ENCODE measurements at regions not wholly inside any gene's neighbourhood (a gene's known extent, or its start where the extent isn't known, plus 50 kb on each side); places are given as distances from the start of the nearest gene placed in this dataset.

GRCh38 chr4:161222889-161223288, 940.9 kb downstream of the FSTL5 start:
- no peak for DNase-seq

- DNase-seq, result no peak
Measured at GRCh38 chr4:161208564-161208963, 955.2 kb downstream of the FSTL5 start.

- DNase-seq, result no peak
Measured at GRCh38 chr4:161206528-161207080, 957.2 kb downstream of the FSTL5 start.

GRCh38 chr4:161203865-161204264, 959.9 kb downstream of the FSTL5 start:
- no peak for DNase-seq

GRCh38 chr4:161197912-161198311, 965.9 kb downstream of the FSTL5 start:
- DNase-seq, result no peak

- DNase-seq, result no peak
Measured at GRCh38 chr4:161197474-161197873, 966.3 kb downstream of the FSTL5 start.

GRCh38 chr4:161189286-161190134, 974.3 kb downstream of the FSTL5 start:
- no peak for DNase-seq

GRCh38 chr4:161188578-161188977, 975.2 kb downstream of the FSTL5 start:
- no peak for DNase-seq

- DNase-seq, result no peak
Measured at GRCh38 chr4:161187569-161187968, 976.2 kb downstream of the FSTL5 start.

GRCh38 chr4:161186750-161187149, 977.0 kb downstream of the FSTL5 start:
- DNase-seq, result no peak

- no peak for DNase-seq
Measured at GRCh38 chr4:161186012-161186411, 977.8 kb downstream of the FSTL5 start.

- no peak for DNase-seq
Measured at GRCh38 chr4:161183729-161184128, 980.1 kb downstream of the FSTL5 start.

- no peak for DNase-seq
Measured at GRCh38 chr4:161182913-161183312, 980.9 kb downstream of the FSTL5 start.

GRCh38 chr4:161178310-161178709, 985.5 kb downstream of the FSTL5 start:
- no peak for DNase-seq

GRCh38 chr4:161172396-161173026, 991.3 kb downstream of the FSTL5 start:
- DNase-seq, result no peak

GRCh38 chr4:161167539-161167938, 996.3 kb downstream of the FSTL5 start:
- no peak for DNase-seq

- no peak for DNase-seq
Measured at GRCh38 chr4:161160718-161161117, 1003.1 kb downstream of the FSTL5 start.

GRCh38 chr4:161148051-161148450, 1015.7 kb downstream of the FSTL5 start:
- no peak for DNase-seq

- no peak for DNase-seq
Measured at GRCh38 chr4:161143375-161143774, 1020.4 kb downstream of the FSTL5 start.

GRCh38 chr4:161134795-161135194, 1029.0 kb downstream of the FSTL5 start:
- DNase-seq, result no peak

- DNase-seq, result no peak
Measured at GRCh38 chr4:161133586-161134276, 1030.1 kb downstream of the FSTL5 start.

- DNase-seq, result no peak
Measured at GRCh38 chr4:161132715-161133425, 1030.9 kb downstream of the FSTL5 start.

GRCh38 chr4:161121451-161121850, 1042.3 kb downstream of the FSTL5 start:
- DNase-seq, result no peak
